ENCODE measurements at regions not wholly inside any gene's neighbourhood (a gene's known extent, or its start where the extent isn't known, plus 50 kb on each side); places are given as distances from the start of the nearest gene placed in this dataset.
"Not testable (repeated sequence)": the region's sequence is repeated elsewhere in the genome, so short reads cannot be mapped to it uniquely, and the experiment has no call there.

- H3K4me3 ChIP-seq (ENCODE audit: low read length); H3K27me3 ChIP-seq (ENCODE audit: insufficient read depth, low read length); H3K36me3 ChIP-seq (ENCODE audit: insufficient read depth, low read length); H3K4me1 ChIP-seq (ENCODE audit: insufficient read depth, low read length); H3K27ac ChIP-seq (ENCODE audit: low read depth, low read length); H3K9me3 ChIP-seq (ENCODE audit: insufficient read depth, low read depth, low read length); H3K9ac ChIP-seq (ENCODE audit: low read depth, low read length): not testable (repeated sequence)
- no CpG with 5 or more reads among the region's 1 CpG for WGBS
Measured at GRCh38 chr4:4116901-4117300, 109.8 kb downstream of the OTOP1 start.

- H3K36me3 ChIP-seq (ENCODE audit: insufficient read depth, low read length); H3K4me1 ChIP-seq (ENCODE audit: insufficient read depth, low read length); H3K4me3 ChIP-seq (ENCODE audit: low read length); H3K27me3 ChIP-seq (ENCODE audit: insufficient read depth, low read length); H3K9ac ChIP-seq (ENCODE audit: low read depth, low read length); H3K9me3 ChIP-seq (ENCODE audit: insufficient read depth, low read depth, low read length); H3K27ac ChIP-seq (ENCODE audit: low read depth, low read length): not testable (repeated sequence)
- no CpG with 5 or more reads among the region's 8 CpGs for WGBS
Measured at GRCh38 chr4:4134368-4134767, 92.4 kb downstream of the OTOP1 start.

GRCh38 chr4:4136621-4137020, 90.1 kb downstream of the OTOP1 start:
- H3K4me3 ChIP-seq (ENCODE audit: low read length); H3K9me3 ChIP-seq (ENCODE audit: insufficient read depth, low read depth, low read length); H3K4me1 ChIP-seq (ENCODE audit: insufficient read depth, low read length); H3K27ac ChIP-seq (ENCODE audit: low read depth, low read length); H3K36me3 ChIP-seq (ENCODE audit: insufficient read depth, low read length); H3K9ac ChIP-seq (ENCODE audit: low read depth, low read length); H3K27me3 ChIP-seq (ENCODE audit: insufficient read depth, low read length): not testable (repeated sequence)
- no CpG with 5 or more reads among the region's 9 CpGs for WGBS

Data from HUES64 (cell line).